Activated T-helper 17 cell treated with anti-CD3 and anti-CD28 coated beads, Interleukin-2, amount 50 U/mL, for 72 hours (primary cell): ENCODE measurements at regions not wholly inside any gene's neighbourhood (a gene's known extent, or its start where the extent isn't known, plus 50 kb on each side); places are given as distances from the start of the nearest gene placed in this dataset.

Source experiments
- ATAC-seq: fragments of 150-1000 bp; cut with Tn5 transposase; replicated peaks from 2 replicates; pipeline ENCODE4 v1.10.0; 2021; ENCODE audit warnings: mild to moderate bottlenecking, moderate library complexity
- H3K27ac Mint-ChIP-seq: one replicate; pipeline ENCODE4 v1.8.0; 2022; ENCODE audit warnings: mixed read lengths
- H3K27me3 Mint-ChIP-seq: one replicate; pipeline ENCODE4 v1.8.0; 2022; ENCODE audit warnings: mixed read lengths
- H3K36me3 Mint-ChIP-seq: one replicate; pipeline ENCODE4 v1.8.0; 2022; ENCODE audit warnings: low read depth, mild to moderate bottlenecking, mixed read lengths
- H3K4me1 Mint-ChIP-seq: one replicate; pipeline ENCODE4 v1.8.0; 2022; ENCODE audit warnings: mixed read lengths
- H3K4me3 Mint-ChIP-seq: one replicate; pipeline ENCODE4 v1.8.0; 2022; ENCODE audit warnings: mild to moderate bottlenecking, mixed read lengths
- H3K9me3 Mint-ChIP-seq: one replicate; pipeline ENCODE4 v1.8.0; 2022; ENCODE audit warnings: mixed read lengths

DNA sequence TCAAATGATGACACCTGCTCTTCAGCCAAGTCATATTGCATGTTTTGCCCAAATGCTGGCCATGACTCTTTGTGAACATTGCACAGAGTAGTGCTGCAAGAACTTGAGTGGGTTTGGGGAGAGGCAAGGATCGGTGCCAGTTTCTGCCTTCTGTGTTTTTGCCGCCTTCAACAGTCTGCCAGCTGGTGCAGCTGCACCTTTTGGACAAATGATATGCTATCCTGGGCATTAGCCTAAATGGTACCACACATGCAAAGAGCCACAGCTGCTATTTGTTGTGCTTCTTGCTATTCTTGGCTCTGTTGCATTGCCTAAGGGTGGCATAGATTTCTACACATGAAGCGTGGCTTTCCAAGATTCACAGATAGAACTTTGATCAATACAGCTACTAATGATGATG, 189.0 kb upstream of the CCN2 start:
- no peaks in the 10 kb centered on the region for H3K36me3 Mint-ChIP-seq
- H3K27ac Mint-ChIP-seq = no peak overlapping the region
- no peak overlapping the region for H3K4me3 Mint-ChIP-seq
- peaks cover 3% of the 10 kb centered on the region for H3K27me3 Mint-ChIP-seq
- no peaks in the 10 kb centered on the region for H3K9me3 Mint-ChIP-seq
- no peaks in the 10 kb centered on the region for H3K4me1 Mint-ChIP-seq
- no peak for ATAC-seq

DNA sequence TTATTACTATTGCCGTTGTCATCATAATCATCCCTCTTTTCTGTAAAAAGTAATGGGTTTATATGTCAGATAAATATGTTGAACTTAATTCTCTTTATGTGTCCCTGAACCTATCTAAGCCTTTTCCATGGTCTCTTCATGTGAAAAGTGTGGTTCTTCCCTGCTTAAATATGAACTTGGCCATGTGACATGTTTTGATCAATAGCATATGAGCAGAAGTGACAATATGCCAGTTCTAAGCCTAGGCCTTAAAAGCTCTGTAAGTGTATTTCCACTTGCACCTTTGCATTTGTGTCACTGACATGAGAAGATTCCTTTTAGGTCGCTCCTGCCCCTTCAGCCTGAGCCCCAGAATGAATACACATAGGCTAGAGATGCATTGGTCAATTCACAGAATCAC, 188.4 kb upstream of the CCN2 start:
- Mint-ChIP-seq H3K36me3 (no peaks in the 10 kb centered on the region), H3K9me3 (no peaks in the 10 kb centered on the region), H3K4me1 (no peaks in the 10 kb centered on the region), H3K27me3 (peaks cover 3% of the 10 kb centered on the region), H3K4me3 (no peak overlapping the region), H3K27ac (no peak overlapping the region)
- no peak for ATAC-seq

DNA sequence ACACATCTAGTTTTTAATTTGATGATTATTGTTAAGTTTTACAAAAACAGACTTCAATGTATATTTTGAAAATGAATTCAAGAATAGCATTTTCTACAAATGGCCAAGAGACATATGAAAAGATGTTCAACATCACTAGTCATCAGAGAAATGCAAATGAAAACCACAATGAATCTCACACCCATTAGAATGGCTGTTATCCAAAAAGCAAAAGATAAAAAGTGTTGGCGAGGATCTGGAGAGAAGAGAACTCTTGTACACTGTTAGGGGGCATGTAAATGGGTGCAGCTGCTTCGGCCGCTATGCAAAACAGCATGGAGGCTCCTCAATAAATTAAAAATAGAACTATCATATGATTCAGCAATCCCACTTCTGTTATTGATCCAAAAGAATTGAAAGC, 185.8 kb upstream of the CCN2 start:
- no peak overlapping the region for H3K27ac Mint-ChIP-seq
- H3K27me3 Mint-ChIP-seq = peaks cover 6% of the 10 kb centered on the region
- ATAC-seq = no peak

DNA sequence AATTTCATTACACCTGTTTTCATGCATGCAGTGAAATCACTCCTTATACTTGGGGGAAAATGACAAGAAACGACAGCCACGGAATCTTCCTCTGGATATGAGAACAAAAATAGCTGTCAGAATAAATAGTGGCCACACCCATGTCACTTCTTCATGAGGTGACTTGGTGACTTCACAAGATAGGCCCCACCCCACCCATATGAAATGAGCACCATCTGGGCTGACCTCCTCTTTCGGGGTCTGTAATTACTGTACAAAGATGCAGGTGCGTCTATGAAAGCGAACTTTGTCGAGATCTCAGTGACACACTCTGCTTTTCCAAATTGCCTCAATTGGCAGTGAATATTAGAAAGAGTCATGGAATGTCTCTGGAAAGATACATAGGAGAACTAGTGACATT, 184.2 kb upstream of the CCN2 start:
- no peak for ATAC-seq
- Mint-ChIP-seq H3K36me3 (no peaks in the 10 kb centered on the region), H3K4me3 (no peak overlapping the region), H3K4me1 (no peaks in the 10 kb centered on the region), H3K9me3 (no peaks in the 10 kb centered on the region), H3K27me3 (peaks cover 15% of the 10 kb centered on the region), H3K27ac (no peak overlapping the region)

More for the DNA sequence above, 185.8 kb upstream of the CCN2 start:
- H3K4me1 Mint-ChIP-seq = no peaks in the 10 kb centered on the region
- no peaks in the 10 kb centered on the region for H3K36me3 Mint-ChIP-seq
- no peaks in the 10 kb centered on the region for H3K9me3 Mint-ChIP-seq
- no peak overlapping the region for H3K4me3 Mint-ChIP-seq

DNA sequence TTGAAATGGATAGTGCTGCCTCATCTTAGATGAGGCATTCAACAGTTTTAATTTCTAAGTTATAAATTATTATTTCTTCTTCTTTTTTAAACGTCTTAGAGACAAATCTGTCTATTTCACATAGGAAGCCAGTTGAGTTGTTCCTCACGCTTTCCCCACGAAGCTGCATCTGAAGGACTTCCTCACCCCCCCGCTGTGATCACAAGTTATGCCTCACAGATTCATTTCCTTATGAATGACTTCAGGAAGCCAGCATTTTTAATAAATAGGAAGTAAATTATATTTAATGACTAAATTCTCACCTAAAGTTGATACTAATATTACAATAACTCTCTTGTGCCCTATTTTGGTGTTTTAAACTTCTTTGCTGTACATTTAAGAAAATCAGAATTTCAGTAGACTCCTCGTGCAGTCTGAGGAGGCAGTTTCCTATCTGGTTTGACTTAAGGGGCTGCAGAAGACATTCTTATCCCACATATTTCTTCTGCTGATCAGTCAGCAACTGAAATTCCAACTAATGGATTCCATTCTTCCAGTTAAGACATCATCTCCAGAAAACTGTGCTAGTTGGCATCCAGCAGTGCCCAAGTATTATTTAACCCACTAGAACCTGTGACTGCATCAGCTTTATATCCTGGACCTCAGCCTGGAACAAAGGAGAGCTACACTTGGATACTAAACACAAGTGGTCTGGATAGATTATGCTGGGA, 182.7 kb upstream of the CCN2 start:
- Mint-ChIP-seq H3K36me3 (no peaks in the 10 kb centered on the region), H3K4me1 (no peaks in the 10 kb centered on the region), H3K9me3 (no peaks in the 10 kb centered on the region), H3K27ac (no peak overlapping the region), H3K4me3 (no peak overlapping the region), H3K27me3 (peaks cover 12% of the 10 kb centered on the region)
- ATAC-seq = no peak

DNA sequence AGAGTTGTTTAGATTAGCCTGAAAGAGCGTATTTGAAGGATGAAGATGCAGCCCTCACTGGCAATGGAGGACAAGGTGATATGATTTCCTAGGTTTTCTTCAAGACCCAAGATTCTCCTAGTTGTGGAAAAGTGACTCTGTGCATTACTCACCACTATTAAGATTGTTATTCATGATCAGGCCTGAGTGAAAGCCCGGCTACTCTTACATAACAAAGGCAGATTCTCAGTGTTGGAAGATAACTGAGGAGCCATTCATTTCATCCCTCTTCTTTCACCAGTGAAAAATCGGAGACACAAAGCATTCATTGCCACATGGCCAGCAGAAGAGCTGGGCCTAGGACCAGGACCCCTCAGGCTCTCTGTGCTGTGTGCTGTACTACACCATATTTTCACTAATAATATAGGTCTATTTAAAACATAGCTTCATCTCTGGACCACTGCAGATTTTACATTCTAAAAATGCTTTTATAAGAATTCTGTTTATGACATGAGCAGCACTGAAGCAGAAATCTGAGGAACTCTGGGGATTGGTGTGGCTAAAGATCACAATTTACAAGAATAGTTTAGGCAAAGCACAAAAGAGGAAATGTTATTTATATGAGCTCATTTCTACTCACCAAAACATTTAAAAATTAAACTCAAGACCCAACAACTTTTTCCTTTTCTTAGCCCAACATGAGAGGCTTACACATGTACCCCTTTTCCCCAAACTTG, 181.9 kb upstream of the CCN2 start:
- no peaks in the 10 kb centered on the region for H3K36me3 Mint-ChIP-seq
- ATAC-seq = no peak
- H3K9me3 Mint-ChIP-seq = no peaks in the 10 kb centered on the region
- no peak overlapping the region for H3K4me3 Mint-ChIP-seq
- no peaks in the 10 kb centered on the region for H3K4me1 Mint-ChIP-seq
- no peak overlapping the region for H3K27ac Mint-ChIP-seq
- peaks cover 12% of the 10 kb centered on the region for H3K27me3 Mint-ChIP-seq

DNA sequence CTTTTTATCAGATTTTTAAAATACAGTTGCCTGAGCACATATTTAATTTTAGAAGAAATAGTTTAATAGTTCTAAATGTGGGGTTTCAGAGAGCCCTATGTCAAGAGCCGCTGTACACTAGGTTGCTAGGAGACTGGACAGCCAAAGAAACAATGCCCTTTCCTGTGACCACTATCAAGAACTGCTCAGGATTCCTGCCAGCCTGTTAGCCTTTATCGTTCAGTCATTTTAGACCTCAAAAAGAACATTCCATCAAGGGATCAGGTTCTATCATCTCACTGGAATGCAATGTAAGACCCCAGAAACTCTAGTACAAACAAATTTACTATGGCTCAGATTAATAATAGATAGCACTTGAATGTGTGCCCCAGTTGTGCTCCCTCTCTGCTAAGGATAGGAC, 181.2 kb upstream of the CCN2 start:
- no peak for ATAC-seq
- Mint-ChIP-seq H3K27me3 (peaks cover 13% of the 10 kb centered on the region), H3K4me1 (no peaks in the 10 kb centered on the region), H3K4me3 (no peak overlapping the region), H3K36me3 (no peaks in the 10 kb centered on the region), H3K9me3 (peaks cover under 1% of the 10 kb centered on the region), H3K27ac (no peak overlapping the region)

DNA sequence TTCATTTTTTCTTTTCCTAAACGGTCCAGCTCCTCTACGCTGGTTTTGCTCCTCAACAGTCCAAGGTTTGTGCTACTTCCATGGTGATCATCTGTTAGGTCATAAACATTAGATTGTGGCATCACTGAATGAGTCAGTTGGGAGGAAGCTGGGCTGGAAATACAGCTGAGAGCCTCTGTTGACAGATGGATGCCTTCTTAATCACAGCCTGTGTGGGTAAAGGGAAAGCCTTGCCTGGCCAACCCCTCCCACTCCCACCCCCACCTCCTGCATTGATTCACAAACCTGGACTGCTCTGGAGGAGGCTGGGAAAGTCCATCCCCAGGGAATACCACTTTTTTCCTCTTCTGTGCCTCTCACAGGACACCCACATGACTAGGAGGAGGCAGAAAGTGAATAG, 180.6 kb upstream of the CCN2 start:
- Mint-ChIP-seq H3K27ac (no peak overlapping the region), H3K9me3 (peaks cover 3% of the 10 kb centered on the region), H3K4me1 (no peaks in the 10 kb centered on the region), H3K27me3 (peaks cover 16% of the 10 kb centered on the region), H3K4me3 (no peak overlapping the region), H3K36me3 (no peaks in the 10 kb centered on the region)
- ATAC-seq = no peak

DNA sequence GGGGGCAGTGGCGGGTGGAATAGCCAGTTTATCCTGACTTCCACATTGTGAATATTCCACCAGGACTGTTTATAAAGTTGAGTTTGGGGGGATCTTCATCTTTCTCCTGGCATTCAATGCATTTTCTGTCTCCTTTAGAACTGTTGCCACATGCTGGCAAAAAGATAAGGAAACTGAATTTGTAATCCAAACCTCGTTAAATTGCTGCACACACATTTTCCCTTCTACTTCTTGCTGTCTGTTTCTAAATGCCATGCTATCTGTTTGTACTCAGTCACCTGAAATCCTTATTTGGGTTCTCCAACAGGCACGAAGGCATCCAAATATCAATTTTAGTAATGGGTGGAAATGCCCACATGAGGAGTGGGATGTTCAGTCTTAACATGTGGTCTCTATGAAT, 180.2 kb upstream of the CCN2 start:
- H3K27me3 Mint-ChIP-seq = peaks cover 16% of the 10 kb centered on the region
- H3K4me1 Mint-ChIP-seq = no peaks in the 10 kb centered on the region
- H3K4me3 Mint-ChIP-seq = no peak overlapping the region
- no peak for ATAC-seq
- peaks cover 3% of the 10 kb centered on the region for H3K9me3 Mint-ChIP-seq
- no peaks in the 10 kb centered on the region for H3K36me3 Mint-ChIP-seq
- H3K27ac Mint-ChIP-seq = no peak overlapping the region

DNA sequence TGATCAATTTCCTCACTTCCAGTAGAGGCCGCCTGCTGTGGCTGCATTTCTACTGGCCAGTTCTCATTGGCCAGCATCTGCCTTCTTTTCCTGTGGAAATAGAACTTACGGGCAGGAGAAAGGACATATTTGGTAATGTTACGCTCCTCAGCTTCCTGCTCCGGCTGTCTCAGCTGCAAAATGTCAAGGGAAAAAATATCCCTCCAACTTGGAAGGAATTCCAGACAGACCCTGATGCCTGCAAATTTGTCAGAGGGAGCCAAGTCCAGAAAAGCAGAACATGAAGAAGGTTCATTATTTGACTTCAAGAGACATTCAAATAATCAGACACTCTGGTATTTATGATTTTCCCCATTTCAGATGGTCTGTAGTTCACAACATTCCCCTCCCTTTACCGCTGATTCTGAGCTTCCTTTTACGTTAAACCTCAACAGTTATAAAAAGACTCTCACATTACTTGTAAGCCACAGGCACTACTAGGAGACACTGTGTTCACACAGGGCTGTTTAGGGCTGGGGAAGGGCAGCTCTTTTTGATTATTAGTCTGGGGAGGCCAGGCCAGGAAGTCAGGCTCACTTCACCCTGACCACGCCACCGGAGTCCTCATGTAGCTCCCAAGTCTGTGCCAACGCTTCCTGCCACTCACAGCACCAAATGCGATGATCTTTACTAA, 179.6 kb upstream of the CCN2 start:
- Mint-ChIP-seq H3K4me3 (no peak overlapping the region), H3K9me3 (peaks cover 3% of the 10 kb centered on the region), H3K27ac (no peak overlapping the region), H3K36me3 (no peaks in the 10 kb centered on the region), H3K27me3 (peaks cover 16% of the 10 kb centered on the region), H3K4me1 (no peaks in the 10 kb centered on the region)
- ATAC-seq = no peak

DNA sequence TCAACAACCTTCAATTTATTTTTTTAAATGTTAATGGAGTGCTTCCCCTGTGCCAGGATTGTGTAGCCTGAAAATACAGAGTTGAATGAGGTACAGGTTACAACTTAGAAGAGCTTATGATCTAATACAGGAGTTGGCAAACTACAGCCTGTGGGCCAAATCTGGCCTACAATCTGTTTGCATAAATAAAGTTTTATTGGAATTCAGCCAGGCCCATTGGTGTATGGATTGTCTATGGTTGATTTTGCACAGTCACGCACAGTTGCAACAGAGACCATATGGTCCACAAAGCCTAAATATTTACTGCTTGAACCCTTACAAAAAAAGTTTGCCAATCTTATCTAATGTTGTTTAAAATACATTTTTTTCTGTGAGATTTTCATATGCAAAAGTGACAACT, 177.3 kb upstream of the CCN2 start:
- Mint-ChIP-seq H3K4me3 (no peak overlapping the region), H3K27ac (no peak overlapping the region), H3K27me3 (peaks cover 16% of the 10 kb centered on the region), H3K36me3 (no peaks in the 10 kb centered on the region), H3K9me3 (peaks cover 3% of the 10 kb centered on the region), H3K4me1 (no peaks in the 10 kb centered on the region)
- no peak for ATAC-seq

DNA sequence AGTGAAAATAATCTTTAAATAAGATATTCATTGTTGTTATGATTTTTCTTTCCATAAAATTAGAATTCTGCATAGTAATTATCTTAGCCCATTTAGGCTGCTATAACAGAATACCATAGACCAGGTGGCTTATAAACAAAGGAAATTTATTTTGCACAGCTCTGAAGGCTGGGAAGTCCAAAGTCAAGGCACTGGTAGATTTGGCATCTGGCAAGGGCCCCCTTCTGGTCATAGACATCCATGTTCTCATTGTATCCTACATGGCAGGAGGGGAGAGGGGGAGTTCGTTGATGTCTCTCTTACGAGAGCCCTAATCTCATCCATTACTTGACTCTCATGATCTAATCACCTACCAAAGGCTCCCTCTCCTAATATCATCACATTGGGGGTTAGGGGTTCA, 175.0 kb upstream of the CCN2 start:
- Mint-ChIP-seq H3K27me3 (peaks cover 8% of the 10 kb centered on the region), H3K27ac (no peak overlapping the region), H3K4me1 (no peaks in the 10 kb centered on the region), H3K36me3 (no peaks in the 10 kb centered on the region), H3K4me3 (no peak overlapping the region), H3K9me3 (peaks cover 3% of the 10 kb centered on the region)
- ATAC-seq = no peak

DNA sequence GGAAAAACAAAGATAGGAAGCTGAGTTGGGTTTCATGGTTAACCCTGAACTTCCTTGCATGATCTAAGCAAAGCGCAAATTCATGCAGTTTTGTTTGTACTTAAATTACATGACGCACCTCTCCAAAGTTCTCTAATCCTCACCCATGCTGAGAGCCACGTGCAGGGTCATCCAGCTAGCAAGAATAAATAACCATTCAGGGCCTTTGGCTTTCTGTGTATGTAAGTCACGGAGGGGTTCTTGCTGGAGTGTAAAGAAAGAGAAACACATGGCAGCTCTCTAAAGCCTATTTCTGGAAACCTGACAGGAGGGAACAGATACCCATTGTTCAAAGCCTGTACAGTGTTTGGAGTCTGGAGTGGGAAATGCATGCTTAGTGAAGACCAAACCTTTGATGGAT, 171.7 kb upstream of the CCN2 start:
- no peaks in the 10 kb centered on the region for H3K36me3 Mint-ChIP-seq
- H3K4me3 Mint-ChIP-seq = no peak overlapping the region
- peaks cover 11% of the 10 kb centered on the region for H3K27me3 Mint-ChIP-seq
- no peaks in the 10 kb centered on the region for H3K4me1 Mint-ChIP-seq
- peaks cover 7% of the 10 kb centered on the region for H3K9me3 Mint-ChIP-seq
- no peak overlapping the region for H3K27ac Mint-ChIP-seq
- ATAC-seq = no peak

DNA sequence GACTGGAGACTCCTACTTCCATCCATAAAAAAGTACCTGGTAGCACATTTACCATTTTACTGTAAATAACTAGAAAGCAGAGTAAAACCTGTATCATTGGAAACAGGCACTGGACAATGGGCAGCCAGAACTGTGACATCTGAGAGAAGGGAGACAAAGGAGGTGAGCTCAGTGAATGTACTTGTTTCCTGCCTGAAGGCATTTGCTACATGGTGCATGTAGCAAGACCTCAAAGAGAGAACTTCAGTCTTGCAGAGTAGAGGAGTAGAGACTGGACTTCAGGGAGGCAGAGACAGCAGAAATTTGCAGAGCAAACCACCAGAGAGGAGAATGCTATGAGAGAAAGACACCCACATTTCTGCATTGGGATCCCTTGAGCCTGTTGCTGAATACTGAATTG, 171.0 kb upstream of the CCN2 start:
- Mint-ChIP-seq H3K36me3 (no peaks in the 10 kb centered on the region), H3K27me3 (peaks cover 7% of the 10 kb centered on the region)
- no peak for ATAC-seq

DNA sequence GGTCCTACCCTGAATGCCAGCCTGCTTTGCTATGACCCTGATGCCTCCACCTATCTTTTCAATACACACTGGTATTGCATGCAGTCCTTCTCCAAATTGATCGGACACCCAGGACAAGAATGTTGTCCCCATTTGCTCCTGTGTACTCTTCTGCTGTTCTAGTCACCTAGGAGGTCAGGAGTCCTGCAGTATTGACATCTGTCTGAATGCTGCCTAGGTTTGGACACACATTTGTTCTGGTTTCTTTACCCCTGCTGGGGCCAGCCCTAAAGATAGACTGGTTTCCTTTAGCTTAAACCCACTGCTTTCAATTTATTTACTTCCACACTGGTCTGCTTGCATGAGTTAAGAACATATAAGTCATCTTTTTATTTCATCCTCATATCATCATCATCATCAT, 167.0 kb upstream of the CCN2 start:
- H3K4me1 Mint-ChIP-seq = no peaks in the 10 kb centered on the region
- peaks cover 4% of the 10 kb centered on the region for H3K9me3 Mint-ChIP-seq
- H3K4me3 Mint-ChIP-seq = no peak overlapping the region
- no peak for ATAC-seq
- no peaks in the 10 kb centered on the region for H3K36me3 Mint-ChIP-seq
- H3K27me3 Mint-ChIP-seq = peaks cover 13% of the 10 kb centered on the region
- no peak overlapping the region for H3K27ac Mint-ChIP-seq

More for the DNA sequence above, 171.0 kb upstream of the CCN2 start:
- Mint-ChIP-seq H3K4me3 (no peak overlapping the region), H3K27ac (no peak overlapping the region), H3K9me3 (peaks cover 4% of the 10 kb centered on the region), H3K4me1 (no peaks in the 10 kb centered on the region)
